Nephron progenitor cell (in vitro differentiated cells): ENCODE measurements at regions not wholly inside any gene's neighbourhood (a gene's known extent, or its start where the extent isn't known, plus 50 kb on each side); places are given as distances from the start of the nearest gene placed in this dataset.
A peak's percentile ranks its signal among the peaks of the same experiment; 100 is the strongest.

Source experiments
- DNase-seq: peaks from one replicate; pipeline ENCODE4 v3.0.0; 2021
- H3K27ac Mint-ChIP-seq: 2 replicates; pipeline ENCODE4 v1.8.0; 2021; ENCODE audit warnings: mild to moderate bottlenecking, moderate library complexity, mixed read lengths
- H3K27me3 Mint-ChIP-seq: 2 replicates; pipeline ENCODE4 v1.8.0; 2021; ENCODE audit warnings: mild to moderate bottlenecking, low read depth, mixed read lengths; ENCODE audit not compliant: poor library complexity
- H3K36me3 Mint-ChIP-seq: 2 replicates; pipeline ENCODE4 v1.8.0; 2021; ENCODE audit warnings: low read depth, mixed read lengths
- H3K4me1 Mint-ChIP-seq: 2 replicates; pipeline ENCODE4 v1.8.0; 2021; ENCODE audit warnings: mixed read lengths
- H3K4me3 Mint-ChIP-seq: 2 replicates; pipeline ENCODE4 v1.8.0; 2021; ENCODE audit warnings: mild to moderate bottlenecking, moderate library complexity, mixed read lengths
- H3K9me3 Mint-ChIP-seq: 2 replicates; pipeline ENCODE4 v1.8.0; 2021; ENCODE audit warnings: mild to moderate bottlenecking, moderate library complexity, mixed read lengths
- TF ChIP-seq, protein P1 (sequence below): fragments of 200-600 bp; sonication (generic); IDR thresholded peaks from 2 replicates; pipeline ENCODE4 v1.5.0; 2021; ENCODE audit warnings: antibody characterized with exemption

DNA sequence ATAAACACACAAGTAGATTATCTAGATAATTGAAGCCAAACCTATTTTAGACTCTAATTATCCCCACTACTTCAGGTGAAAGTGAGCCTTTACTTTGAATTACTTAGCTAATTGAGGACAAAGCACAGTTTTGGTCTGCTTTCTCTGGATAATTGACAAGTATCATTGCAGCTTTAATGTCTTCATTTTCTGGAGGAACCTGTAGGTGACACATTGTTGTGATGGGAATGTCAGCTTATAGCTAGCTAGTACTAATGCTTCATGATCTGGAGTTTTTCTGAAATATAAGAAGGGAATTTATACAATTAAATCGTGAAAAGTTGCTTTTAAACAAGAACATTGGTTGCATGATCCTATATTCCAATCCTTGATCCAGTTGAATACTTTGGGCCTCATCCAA, 319.3 kb upstream of the CITED2 start:
- Mint-ChIP-seq H3K36me3 (peaks cover 14% of the 10 kb centered on the region), H3K4me1 (peaks cover 16% of the 10 kb centered on the region), H3K27ac (no peak overlapping the region), H3K27me3 (peaks cover 4% of the 10 kb centered on the region), H3K9me3 (peaks cover 13% of the 10 kb centered on the region), H3K4me3 (no peak overlapping the region)
- no peak for DNase-seq
- TF ChIP-seq, protein P1, sequence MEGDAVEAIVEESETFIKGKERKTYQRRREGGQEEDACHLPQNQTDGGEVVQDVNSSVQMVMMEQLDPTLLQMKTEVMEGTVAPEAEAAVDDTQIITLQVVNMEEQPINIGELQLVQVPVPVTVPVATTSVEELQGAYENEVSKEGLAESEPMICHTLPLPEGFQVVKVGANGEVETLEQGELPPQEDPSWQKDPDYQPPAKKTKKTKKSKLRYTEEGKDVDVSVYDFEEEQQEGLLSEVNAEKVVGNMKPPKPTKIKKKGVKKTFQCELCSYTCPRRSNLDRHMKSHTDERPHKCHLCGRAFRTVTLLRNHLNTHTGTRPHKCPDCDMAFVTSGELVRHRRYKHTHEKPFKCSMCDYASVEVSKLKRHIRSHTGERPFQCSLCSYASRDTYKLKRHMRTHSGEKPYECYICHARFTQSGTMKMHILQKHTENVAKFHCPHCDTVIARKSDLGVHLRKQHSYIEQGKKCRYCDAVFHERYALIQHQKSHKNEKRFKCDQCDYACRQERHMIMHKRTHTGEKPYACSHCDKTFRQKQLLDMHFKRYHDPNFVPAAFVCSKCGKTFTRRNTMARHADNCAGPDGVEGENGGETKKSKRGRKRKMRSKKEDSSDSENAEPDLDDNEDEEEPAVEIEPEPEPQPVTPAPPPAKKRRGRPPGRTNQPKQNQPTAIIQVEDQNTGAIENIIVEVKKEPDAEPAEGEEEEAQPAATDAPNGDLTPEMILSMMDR, result no peak

DNA sequence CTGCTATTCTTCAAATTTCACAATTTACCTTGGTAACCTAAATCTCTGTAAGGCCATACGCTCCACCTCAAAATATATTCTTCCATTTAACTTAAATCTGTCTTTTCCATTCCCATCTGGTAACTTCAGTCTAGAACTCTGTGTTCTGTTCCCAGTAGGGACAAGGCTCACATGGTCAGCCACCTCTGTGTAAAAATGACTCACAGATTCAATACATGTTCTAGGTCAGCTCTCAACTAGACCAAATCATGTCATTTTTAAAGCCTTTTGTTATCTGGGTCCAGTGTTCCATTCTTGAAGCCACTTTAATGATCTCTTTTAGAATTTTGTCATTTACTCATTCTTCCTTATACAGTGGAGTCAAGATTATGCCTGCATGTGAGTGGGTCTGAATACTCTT, 315.6 kb upstream of the CITED2 start:
- Mint-ChIP-seq H3K36me3 (peaks cover 4% of the 10 kb centered on the region), H3K4me3 (no peak overlapping the region), H3K4me1 (peaks cover 15% of the 10 kb centered on the region), H3K27me3 (peaks cover 4% of the 10 kb centered on the region), H3K9me3 (peaks cover 5% of the 10 kb centered on the region), H3K27ac (peak overlapping the region; percentile 46)
- TF ChIP-seq, protein P1, result no peak
- no peak for DNase-seq

DNA sequence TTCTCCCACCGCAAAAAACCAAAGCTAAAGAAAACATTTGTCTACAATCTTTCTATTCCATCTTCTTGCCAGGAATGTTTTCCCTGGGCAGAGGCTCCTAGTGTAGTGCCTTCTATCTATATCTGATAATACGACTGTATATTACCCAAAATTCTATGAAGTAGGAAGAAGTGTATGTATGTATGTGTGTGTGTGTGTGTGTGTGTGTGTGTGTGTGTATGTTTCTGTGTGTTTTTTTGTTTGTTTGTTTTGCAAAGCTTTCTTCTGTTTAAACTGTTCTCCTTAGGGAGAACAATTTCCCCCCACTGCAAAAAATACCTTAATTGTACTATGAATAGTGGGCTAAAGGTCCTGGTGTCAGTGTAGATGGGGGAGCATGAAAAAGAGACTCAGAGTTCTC, 312.6 kb upstream of the CITED2 start:
- TF ChIP-seq, protein P1, result no peak
- Mint-ChIP-seq H3K4me1 (peaks cover 16% of the 10 kb centered on the region), H3K27me3 (peaks cover 4% of the 10 kb centered on the region), H3K9me3 (peaks cover 5% of the 10 kb centered on the region), H3K36me3 (peaks cover 4% of the 10 kb centered on the region), H3K4me3 (no peak overlapping the region), H3K27ac (peak overlapping the region; percentile 26)
- no peak for DNase-seq

DNA sequence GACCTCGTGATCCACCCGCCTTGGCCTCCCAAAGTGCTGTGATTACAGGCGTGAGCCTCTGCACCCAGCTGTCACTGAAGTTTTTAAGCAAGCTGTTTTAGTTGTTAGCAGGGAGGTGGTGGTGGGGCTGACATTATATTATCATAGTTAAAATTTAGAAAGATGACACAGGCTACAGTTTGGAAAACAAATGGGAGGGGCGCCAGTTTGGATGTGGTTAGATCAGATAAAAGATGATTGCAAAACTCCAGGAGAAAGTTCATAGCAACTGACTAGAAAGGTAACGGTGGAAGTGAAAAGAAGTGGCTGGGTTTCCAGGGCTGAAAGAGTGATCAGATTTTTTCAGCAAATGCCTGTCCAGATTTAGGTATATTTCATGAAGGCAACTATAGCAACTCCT, 311.9 kb upstream of the CITED2 start:
- peaks cover 2% of the 10 kb centered on the region for H3K9me3 Mint-ChIP-seq
- no peak overlapping the region for H3K4me3 Mint-ChIP-seq
- peaks cover 4% of the 10 kb centered on the region for H3K27me3 Mint-ChIP-seq
- peaks cover 16% of the 10 kb centered on the region for H3K4me1 Mint-ChIP-seq
- peaks cover under 1% of the 10 kb centered on the region for H3K36me3 Mint-ChIP-seq
- TF ChIP-seq, protein P1, result no peak
- no peak for DNase-seq
- no peak overlapping the region for H3K27ac Mint-ChIP-seq

DNA sequence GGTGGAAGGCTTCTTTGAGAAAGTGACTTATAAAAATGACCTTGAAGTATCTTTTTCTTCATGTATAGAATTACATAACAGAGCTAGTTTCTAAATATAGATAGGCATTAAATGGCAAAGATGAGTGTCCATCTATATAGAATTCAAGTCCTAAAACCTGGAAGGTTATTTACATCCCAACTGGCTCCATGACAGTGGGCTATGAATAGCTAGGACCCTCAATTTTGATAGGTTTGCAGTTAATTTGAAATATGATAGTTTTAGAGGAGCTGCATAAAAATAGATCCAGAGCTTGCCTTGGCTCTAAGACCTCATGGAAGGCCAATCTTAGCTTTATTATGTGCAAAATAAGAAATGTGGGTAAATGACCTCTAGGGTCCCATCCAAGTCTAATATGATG, 310.6 kb upstream of the CITED2 start:
- no peaks in the 10 kb centered on the region for H3K36me3 Mint-ChIP-seq
- H3K27me3 Mint-ChIP-seq, result peaks cover 4% of the 10 kb centered on the region
- H3K4me3 Mint-ChIP-seq, result no peak overlapping the region
- TF ChIP-seq, protein P1, result no peak
- DNase-seq, result no peak
- no peak overlapping the region for H3K27ac Mint-ChIP-seq
- peaks cover 24% of the 10 kb centered on the region for H3K4me1 Mint-ChIP-seq
- H3K9me3 Mint-ChIP-seq, result no peaks in the 10 kb centered on the region

DNA sequence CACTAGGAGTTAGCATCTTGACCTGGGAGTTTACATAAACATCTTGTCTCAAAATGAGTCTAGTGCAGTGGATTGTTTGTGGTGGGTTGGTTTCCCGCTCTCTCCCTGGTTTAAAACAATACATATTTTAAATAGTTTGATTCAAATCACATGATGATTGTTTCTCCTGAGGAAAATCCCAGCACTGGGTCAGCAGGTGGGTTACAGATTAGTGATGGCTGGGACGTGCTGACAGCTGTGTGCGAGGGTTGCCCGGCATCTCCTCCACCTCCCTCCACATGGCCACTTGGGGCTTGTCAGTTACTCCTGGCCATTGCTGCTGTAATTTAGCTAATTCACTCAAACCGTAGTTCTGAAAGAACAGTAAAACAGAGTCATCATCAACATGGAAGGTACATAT, 306.4 kb upstream of the CITED2 start:
- H3K27ac Mint-ChIP-seq, result no peak overlapping the region
- peaks cover 5% of the 10 kb centered on the region for H3K36me3 Mint-ChIP-seq
- H3K9me3 Mint-ChIP-seq, result peaks cover 8% of the 10 kb centered on the region
- TF ChIP-seq, protein P1, result no peak
- H3K4me3 Mint-ChIP-seq, result no peak overlapping the region
- no peaks in the 10 kb centered on the region for H3K27me3 Mint-ChIP-seq
- DNase-seq, result no peak
- peaks cover 13% of the 10 kb centered on the region for H3K4me1 Mint-ChIP-seq
